ENCODE measurements at regions not wholly inside any gene's neighbourhood (a gene's known extent, or its start where the extent isn't known, plus 50 kb on each side); places are given as distances from the start of the nearest gene placed in this dataset.

DNA sequence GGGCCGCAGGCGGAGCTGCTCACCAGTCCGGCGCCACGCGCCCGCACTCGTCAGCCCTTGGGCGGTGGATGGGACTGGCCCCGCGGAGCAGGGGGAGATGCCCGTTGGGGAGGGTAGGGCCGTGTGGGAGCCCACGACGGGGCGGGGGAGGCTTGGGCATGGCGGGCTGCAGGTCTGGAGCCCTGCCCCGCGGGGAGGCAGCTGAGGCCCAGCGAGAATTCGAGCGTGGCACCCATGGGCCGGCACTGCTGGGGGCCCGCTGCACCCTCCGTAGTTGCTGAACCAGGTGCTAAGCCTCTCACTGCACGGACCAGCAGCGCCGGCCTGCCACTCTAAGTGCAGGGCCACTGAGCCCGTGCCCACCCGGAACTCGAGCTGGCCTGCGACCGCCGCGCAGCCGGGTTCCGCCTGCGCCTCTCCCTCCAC is 182.4 kb upstream of the ERBB4 start:
- TF ChIP-seq CTCF (IDR thresholded peaks at IDR 0.05 in 8 of 11, conservative IDR thresholded peaks at IDR 0.05 in 3 of 11) (no peak), POLR2A (IDR thresholded peaks at IDR 0.05) (no peak), POLR2AphosphoS5 (IDR thresholded peaks at IDR 0.05) (no peak)

Measured in spleen (tissue), 7 donors.